ENCODE measurements at regions not wholly inside any gene's neighbourhood (a gene's known extent, or its start where the extent isn't known, plus 50 kb on each side); places are given as distances from the start of the nearest gene placed in this dataset.

- no peak overlapping the region for H3K27ac Mint-ChIP-seq (ENCODE audit: unreplicated experiment)
- H3K9me3 Mint-ChIP-seq (ENCODE audit: unreplicated experiment) = peaks cover 6% of the 10 kb centered on the region
- no peak for DNase-seq
- peaks cover 2% of the 10 kb centered on the region for H3K27me3 Mint-ChIP-seq (ENCODE audit: unreplicated experiment)
- no peak overlapping the region for H3K4me3 Mint-ChIP-seq (ENCODE audit: unreplicated experiment)
- H3K36me3 Mint-ChIP-seq (ENCODE audit: unreplicated experiment) = peaks cover 12% of the 10 kb centered on the region
- peaks cover 27% of the 10 kb centered on the region for H3K4me1 Mint-ChIP-seq (ENCODE audit: low read depth, unreplicated experiment)
- no peak for TF ChIP-seq CTCF (IDR thresholded peaks at IDR 0.05; ENCODE audit: partially characterized antibody, unreplicated experiment)
These were observed 125.3 kb upstream of the STARD3NL start for GRCh38 chr7:38052786-38053185.

DNA sequence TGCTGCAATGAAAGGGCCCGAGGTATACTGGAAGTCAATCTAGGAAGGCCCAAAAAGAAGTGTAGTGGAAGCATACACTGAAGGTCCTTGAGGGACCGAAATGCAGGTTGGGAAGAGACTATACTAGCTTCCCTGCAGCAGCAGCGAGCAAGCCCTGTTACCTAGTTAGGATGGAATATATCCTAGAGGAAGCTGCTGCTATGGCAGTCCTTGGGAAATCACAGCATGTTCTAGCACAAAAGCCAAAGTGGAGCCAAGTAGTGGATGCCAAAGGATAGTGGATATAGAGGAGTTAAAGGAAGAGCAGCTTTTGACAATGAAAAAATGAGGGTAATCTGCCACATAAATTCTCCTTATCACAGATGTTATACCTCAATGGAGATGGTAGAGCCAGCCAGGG lies 123.8 kb upstream of the STARD3NL start:
- Mint-ChIP-seq H3K9me3 (ENCODE audit: unreplicated experiment) (peaks cover 3% of the 10 kb centered on the region), H3K27ac (ENCODE audit: unreplicated experiment) (peak overlapping the region; percentile 19), H3K4me3 (ENCODE audit: unreplicated experiment) (no peak overlapping the region), H3K27me3 (ENCODE audit: unreplicated experiment) (peaks cover 2% of the 10 kb centered on the region), H3K4me1 (ENCODE audit: low read depth, unreplicated experiment) (peaks cover 27% of the 10 kb centered on the region), H3K36me3 (ENCODE audit: unreplicated experiment) (peaks cover 2% of the 10 kb centered on the region)
- DNase-seq = no peak
- no peak for TF ChIP-seq CTCF (IDR thresholded peaks at IDR 0.05; ENCODE audit: partially characterized antibody, unreplicated experiment)

GRCh38 chr7:38057829-38058228 lies 120.2 kb upstream of the STARD3NL start:
- no peaks in the 10 kb centered on the region for H3K36me3 Mint-ChIP-seq (ENCODE audit: unreplicated experiment)
- H3K9me3 Mint-ChIP-seq (ENCODE audit: unreplicated experiment) = no peaks in the 10 kb centered on the region
- H3K27ac Mint-ChIP-seq (ENCODE audit: unreplicated experiment) = no peak overlapping the region
- TF ChIP-seq CTCF (IDR thresholded peaks at IDR 0.05; ENCODE audit: partially characterized antibody, unreplicated experiment) = no peak
- H3K27me3 Mint-ChIP-seq (ENCODE audit: unreplicated experiment) = no peaks in the 10 kb centered on the region
- H3K4me3 Mint-ChIP-seq (ENCODE audit: unreplicated experiment) = no peak overlapping the region
- H3K4me1 Mint-ChIP-seq (ENCODE audit: low read depth, unreplicated experiment) = peaks cover 13% of the 10 kb centered on the region
- DNase-seq = no peak

- DNase-seq = no peak
- TF ChIP-seq CTCF (IDR thresholded peaks at IDR 0.05; ENCODE audit: partially characterized antibody, unreplicated experiment) = no peak
- H3K9me3 Mint-ChIP-seq (ENCODE audit: unreplicated experiment) = no peaks in the 10 kb centered on the region
- no peaks in the 10 kb centered on the region for H3K36me3 Mint-ChIP-seq (ENCODE audit: unreplicated experiment)
- H3K27me3 Mint-ChIP-seq (ENCODE audit: unreplicated experiment) = no peaks in the 10 kb centered on the region
- no peaks in the 10 kb centered on the region for H3K4me1 Mint-ChIP-seq (ENCODE audit: low read depth, unreplicated experiment)
- H3K4me3 Mint-ChIP-seq (ENCODE audit: unreplicated experiment) = no peak overlapping the region
- no peak overlapping the region for H3K27ac Mint-ChIP-seq (ENCODE audit: unreplicated experiment)
These were observed 117.9 kb upstream of the STARD3NL start for GRCh38 chr7:38060116-38060515.

- H3K27ac Mint-ChIP-seq (ENCODE audit: unreplicated experiment) = no peak overlapping the region
- TF ChIP-seq CTCF (IDR thresholded peaks at IDR 0.05; ENCODE audit: partially characterized antibody, unreplicated experiment) = no peak
- H3K36me3 Mint-ChIP-seq (ENCODE audit: unreplicated experiment) = no peaks in the 10 kb centered on the region
- no peaks in the 10 kb centered on the region for H3K4me1 Mint-ChIP-seq (ENCODE audit: low read depth, unreplicated experiment)
- no peaks in the 10 kb centered on the region for H3K9me3 Mint-ChIP-seq (ENCODE audit: unreplicated experiment)
- DNase-seq = no peak
- no peaks in the 10 kb centered on the region for H3K27me3 Mint-ChIP-seq (ENCODE audit: unreplicated experiment)
- H3K4me3 Mint-ChIP-seq (ENCODE audit: unreplicated experiment) = no peak overlapping the region
These were observed 117.4 kb upstream of the STARD3NL start for GRCh38 chr7:38060637-38061036.
